HFFc6 (cell line): ENCODE measurements at regions not wholly inside any gene's neighbourhood (a gene's known extent, or its start where the extent isn't known, plus 50 kb on each side); places are given as distances from the start of the nearest gene placed in this dataset.

Experiments
- DNase-seq: peaks from one replicate; pipeline ENCODE4 v3.0.0-alpha.2; 2018
- H3K27ac Mint-ChIP-seq: 2 replicates; pipeline ENCODE4 v1.8.0; 2020; ENCODE audit warnings: mild to moderate bottlenecking, mixed read lengths
- H3K27me3 Mint-ChIP-seq: 2 replicates; pipeline ENCODE4 v1.8.0; 2021; ENCODE audit warnings: mild to moderate bottlenecking, moderate library complexity, mixed read lengths; ENCODE audit not compliant: insufficient read depth
- H3K36me3 Mint-ChIP-seq: 2 replicates; pipeline ENCODE4 v1.8.0; 2021; ENCODE audit warnings: low read depth, mixed read lengths
- H3K4me1 Mint-ChIP-seq: 2 replicates; pipeline ENCODE4 v1.8.0; 2020; ENCODE audit warnings: low read depth, mixed read lengths
- H3K4me3 Mint-ChIP-seq: 2 replicates; pipeline ENCODE4 v1.8.0; 2020; ENCODE audit warnings: mild to moderate bottlenecking, moderate library complexity, mixed read lengths
- H3K9me3 Mint-ChIP-seq: 2 replicates; pipeline ENCODE4 v1.8.0; 2020; ENCODE audit warnings: mild to moderate bottlenecking, mixed read lengths
- TF ChIP-seq, protein P1 (sequence below): fragments of 200-600 bp; sonication (generic); IDR thresholded peaks from 2 replicates; pipeline ENCODE4 v1.5.0; 2021; ENCODE audit warnings: antibody characterized with exemption, mild to moderate bottlenecking

- Mint-ChIP-seq H3K27me3 (peaks cover 1% of the 10 kb centered on the region; the same call in 1 of the 2 replicates), H3K4me1 (no peaks in the 10 kb centered on the region), H3K27ac (no peak overlapping the region), H3K4me3 (no peak overlapping the region), H3K9me3 (peaks cover 5% of the 10 kb centered on the region; the same call in 1 of the 2 replicates), H3K36me3 (no peaks in the 10 kb centered on the region)
- DNase-seq, result no peak
- TF ChIP-seq, protein P1, sequence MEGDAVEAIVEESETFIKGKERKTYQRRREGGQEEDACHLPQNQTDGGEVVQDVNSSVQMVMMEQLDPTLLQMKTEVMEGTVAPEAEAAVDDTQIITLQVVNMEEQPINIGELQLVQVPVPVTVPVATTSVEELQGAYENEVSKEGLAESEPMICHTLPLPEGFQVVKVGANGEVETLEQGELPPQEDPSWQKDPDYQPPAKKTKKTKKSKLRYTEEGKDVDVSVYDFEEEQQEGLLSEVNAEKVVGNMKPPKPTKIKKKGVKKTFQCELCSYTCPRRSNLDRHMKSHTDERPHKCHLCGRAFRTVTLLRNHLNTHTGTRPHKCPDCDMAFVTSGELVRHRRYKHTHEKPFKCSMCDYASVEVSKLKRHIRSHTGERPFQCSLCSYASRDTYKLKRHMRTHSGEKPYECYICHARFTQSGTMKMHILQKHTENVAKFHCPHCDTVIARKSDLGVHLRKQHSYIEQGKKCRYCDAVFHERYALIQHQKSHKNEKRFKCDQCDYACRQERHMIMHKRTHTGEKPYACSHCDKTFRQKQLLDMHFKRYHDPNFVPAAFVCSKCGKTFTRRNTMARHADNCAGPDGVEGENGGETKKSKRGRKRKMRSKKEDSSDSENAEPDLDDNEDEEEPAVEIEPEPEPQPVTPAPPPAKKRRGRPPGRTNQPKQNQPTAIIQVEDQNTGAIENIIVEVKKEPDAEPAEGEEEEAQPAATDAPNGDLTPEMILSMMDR, result no peak
Observed at GRCh38 chr18:43797347-43797746, 520.1 kb upstream of the SYT4 start.

GRCh38 chr18:43800584-43800983 is 523.3 kb upstream of the SYT4 start:
- Mint-ChIP-seq H3K27ac (no peak overlapping the region), H3K9me3 (peaks cover 15% of the 10 kb centered on the region), H3K27me3 (peaks cover 1% of the 10 kb centered on the region; the same call in 1 of the 2 replicates), H3K4me3 (no peak overlapping the region), H3K36me3 (no peaks in the 10 kb centered on the region), H3K4me1 (no peaks in the 10 kb centered on the region)
- DNase-seq, result no peak
- TF ChIP-seq, protein P1, result no peak

DNA sequence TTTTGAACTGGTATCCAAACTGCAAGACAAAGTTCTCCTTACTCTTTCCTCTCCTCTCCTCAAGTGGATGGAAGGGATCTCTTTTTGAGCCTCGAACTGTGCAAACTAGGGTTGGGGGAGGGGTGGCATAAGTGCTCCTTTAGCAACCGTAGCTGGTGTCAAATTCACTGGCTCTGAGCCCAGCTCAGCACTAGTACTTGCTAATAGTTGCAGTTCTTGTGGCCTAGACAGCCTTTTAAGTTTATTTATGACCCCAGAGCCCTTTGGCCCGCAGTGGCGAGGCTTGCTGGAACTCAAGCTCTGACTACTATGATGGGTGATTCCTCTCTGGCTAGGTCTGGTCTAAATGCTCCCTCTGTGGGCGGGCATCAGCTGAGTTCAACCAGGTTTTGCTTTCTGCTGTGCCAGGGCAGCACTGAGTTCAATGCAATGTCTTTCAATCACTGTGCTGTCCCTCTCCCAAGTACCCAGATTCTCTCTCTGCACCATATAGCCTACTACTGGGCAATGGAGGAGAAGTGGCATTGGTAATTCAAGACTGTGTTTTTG is 528.4 kb upstream of the SYT4 start:
- TF ChIP-seq, protein P1, result no peak
- peaks cover 30% of the 10 kb centered on the region for H3K9me3 Mint-ChIP-seq
- no peaks in the 10 kb centered on the region for H3K36me3 Mint-ChIP-seq
- H3K27ac Mint-ChIP-seq, result no peak overlapping the region
- no peak overlapping the region for H3K4me3 Mint-ChIP-seq
- no peaks in the 10 kb centered on the region for H3K4me1 Mint-ChIP-seq
- DNase-seq, result no peak
- H3K27me3 Mint-ChIP-seq, result no peaks in the 10 kb centered on the region

DNA sequence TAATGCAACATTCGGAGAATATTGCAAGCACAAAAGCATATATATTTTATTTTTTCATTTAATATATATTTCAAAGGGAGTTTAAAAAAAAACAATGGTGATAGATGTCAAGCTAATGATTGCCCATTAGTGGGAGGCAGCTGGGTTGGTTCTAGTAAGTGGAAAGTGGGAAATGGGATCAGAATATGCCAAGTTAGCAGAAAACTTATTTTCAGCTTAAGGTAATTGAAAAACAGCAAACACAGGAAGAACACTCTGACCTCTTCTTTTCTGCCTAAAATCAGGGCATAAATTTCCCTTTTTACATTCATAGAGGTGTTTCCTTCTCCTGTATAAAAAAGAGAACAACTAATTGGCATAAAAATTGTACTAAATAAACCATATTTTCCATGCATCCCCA is 535.3 kb upstream of the SYT4 start:
- TF ChIP-seq, protein P1, result no peak
- H3K4me1 Mint-ChIP-seq, result no peaks in the 10 kb centered on the region
- no peaks in the 10 kb centered on the region for H3K36me3 Mint-ChIP-seq
- no peak overlapping the region for H3K27ac Mint-ChIP-seq
- H3K9me3 Mint-ChIP-seq, result peaks cover 16% of the 10 kb centered on the region
- H3K4me3 Mint-ChIP-seq, result no peak overlapping the region
- no peaks in the 10 kb centered on the region for H3K27me3 Mint-ChIP-seq
- no peak for DNase-seq

GRCh38 chr18:43819397-43819796 is 542.1 kb upstream of the SYT4 start:
- Mint-ChIP-seq H3K27me3 (no peaks in the 10 kb centered on the region), H3K27ac (no peak overlapping the region), H3K36me3 (no peaks in the 10 kb centered on the region), H3K4me3 (no peak overlapping the region), H3K4me1 (no peaks in the 10 kb centered on the region), H3K9me3 (peaks cover 26% of the 10 kb centered on the region)
- no peak for DNase-seq
- TF ChIP-seq, protein P1, result no peak

DNA sequence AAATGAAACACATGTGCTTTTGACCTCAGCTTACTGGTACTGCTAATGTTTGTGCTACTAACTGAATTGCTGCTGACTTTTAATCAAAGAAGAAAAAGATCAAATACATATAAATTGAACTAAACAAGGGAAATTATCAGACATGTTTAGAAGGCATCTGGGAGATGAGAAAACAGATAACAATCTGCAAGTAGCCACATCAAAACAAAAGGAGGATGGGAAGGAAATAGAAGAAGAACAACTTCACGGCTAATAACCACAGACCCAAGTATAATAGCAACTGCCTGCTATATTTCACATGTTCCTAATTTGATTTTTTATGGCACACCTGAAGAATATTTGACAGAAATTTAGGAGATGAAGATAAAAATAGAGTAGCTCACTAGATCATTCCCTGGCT is 542.6 kb upstream of the SYT4 start:
- Mint-ChIP-seq H3K4me1 (no peaks in the 10 kb centered on the region), H3K36me3 (no peaks in the 10 kb centered on the region), H3K27ac (no peak overlapping the region), H3K9me3 (peaks cover 30% of the 10 kb centered on the region), H3K4me3 (no peak overlapping the region), H3K27me3 (no peaks in the 10 kb centered on the region)
- TF ChIP-seq, protein P1, result no peak
- DNase-seq, result no peak
